Neural cell (in vitro differentiated cells): ENCODE measurements at regions not wholly inside any gene's neighbourhood (a gene's known extent, or its start where the extent isn't known, plus 50 kb on each side); places are given as distances from the start of the nearest gene placed in this dataset.

Experiments used
- H2AFZ ChIP-seq: fragments of 200-600, 300-800 bp; sonication (generic), shearing (Covaris generic); 2 replicates; pipeline ENCODE4 v1.6.0; 2014; ENCODE audit warnings: low read depth, mild to moderate bottlenecking, antibody characterized with exemption, low read length, moderate library complexity
- H3F3A ChIP-seq: fragments of 200-600 bp; shearing (Covaris generic); 2 replicates; pipeline ENCODE4 v1.6.1; 2016; ENCODE audit warnings: mild to moderate bottlenecking, moderate library complexity, mixed read lengths, antibody characterized with exemption, low read length; ENCODE audit not compliant: insufficient read depth, poor library complexity, severe bottlenecking
- H3K27ac ChIP-seq: fragments of 200-600, 300-800 bp; sonication (generic), shearing (Covaris generic); 2 replicates; pipeline ENCODE4 v1.5.1; 2014; ENCODE audit warnings: mild to moderate bottlenecking, low read length, moderate library complexity
- H3K27me3 ChIP-seq: fragments of 300-800, 200-600 bp; sonication (generic), shearing (Covaris generic); 2 replicates; pipeline ENCODE4 v1.6.0; 2014; ENCODE audit warnings: mild to moderate bottlenecking, low read depth, low read length, moderate library complexity; ENCODE audit not compliant: insufficient read depth
- H3K36me3 ChIP-seq: fragments of 300-800, 200-600 bp; sonication (generic), shearing (Covaris generic); 2 replicates; pipeline ENCODE4 v1.5.1; 2014; ENCODE audit warnings: mild to moderate bottlenecking, antibody characterized with exemption, low read length, moderate library complexity; ENCODE audit not compliant: insufficient read depth
- H3K4me2 ChIP-seq: fragments of 300-800, 200-600 bp; sonication (generic), shearing (Covaris generic); 2 replicates; pipeline ENCODE4 v1.6.0; 2014; ENCODE audit warnings: mild to moderate bottlenecking, low read length
- H3K4me3 ChIP-seq: fragments of 300-800, 200-600 bp; sonication (generic), shearing (Covaris generic); 2 replicates; pipeline ENCODE4 v1.5.1; 2014; ENCODE audit warnings: mild to moderate bottlenecking, low read length, moderate library complexity
- H3K79me2 ChIP-seq: fragments of 200-600 bp; shearing (Covaris generic); replicated peaks from 2 replicates; pipeline ENCODE4 v1.6.0; 2014; ENCODE audit warnings: mild to moderate bottlenecking, low read length, moderate library complexity; ENCODE audit not compliant: insufficient read depth
- H3K9ac ChIP-seq: fragments of 300-800, 200-600 bp; sonication (generic), shearing (Covaris generic); 2 replicates; pipeline ENCODE4 v1.6.1; 2016; ENCODE audit warnings: mild to moderate bottlenecking, low read length, mixed read lengths
- H3K9me2 ChIP-seq: fragments of 200-600 bp; shearing (Covaris generic); 2 replicates; pipeline ENCODE4 v1.6.1; 2016; ENCODE audit warnings: mild to moderate bottlenecking, low read length, mixed read lengths; ENCODE audit not compliant: insufficient read depth
- H3K9me3 ChIP-seq: fragments of 200-600, 300-800 bp; sonication (generic), shearing (Covaris generic); 2 replicates; pipeline ENCODE4 v1.6.1; 2016; ENCODE audit warnings: mild to moderate bottlenecking, mixed run types, low read length, moderate library complexity, mixed read lengths
- H4K20me1 ChIP-seq: fragments of 200-600 bp; shearing (Covaris generic); 2 replicates; pipeline ENCODE4 v1.6.1; 2016; ENCODE audit warnings: mild to moderate bottlenecking, mixed run types; ENCODE audit not compliant: insufficient read depth
- EP300 ChIP-seq: fragments of 450-650 bp; conservative IDR thresholded peaks from 2 replicates; pipeline ENCODE4 v1.6.1; 2014; ENCODE audit warnings: antibody characterized with exemption, mild to moderate bottlenecking, moderate library complexity; ENCODE audit not compliant: poor library complexity, severe bottlenecking
- EZH2 ChIP-seq: fragments of 200-600, 300-800 bp; shearing (Covaris generic), sonication (generic); IDR thresholded peaks from 2 replicates; pipeline ENCODE4 v1.6.1; 2014; ENCODE audit warnings: antibody characterized with exemption, low read length, borderline replicate concordance, mild to moderate bottlenecking; ENCODE audit not compliant: insufficient read depth, poor library complexity, severe bottlenecking
- MXI1 ChIP-seq: fragments of 450-650 bp; conservative IDR thresholded peaks from 2 replicates; pipeline ENCODE4 v1.6.1; 2014; ENCODE audit warnings: antibody characterized with exemption, mild to moderate bottlenecking; ENCODE audit not compliant: poor library complexity, severe bottlenecking
- POLR2AphosphoS5 ChIP-seq: IDR thresholded peaks from 2 replicates; pipeline ENCODE4 v1.6.1; 2012
- RAD21 ChIP-seq: fragments of 450-650 bp; conservative IDR thresholded peaks from 2 replicates; pipeline ENCODE4 v1.6.1; 2014; ENCODE audit warnings: antibody characterized with exemption, mild to moderate bottlenecking, moderate library complexity
- SMC3 ChIP-seq: fragments of 450-650 bp; conservative IDR thresholded peaks from 2 replicates; pipeline ENCODE4 v1.6.1; 2014; ENCODE audit warnings: antibody characterized with exemption, mild to moderate bottlenecking, moderate library complexity; ENCODE audit not compliant: poor library complexity
- TAF1 ChIP-seq: IDR thresholded peaks from 2 replicates; pipeline ENCODE4 v1.6.1; 2012; ENCODE audit warnings: low read depth
- TF ChIP-seq, protein P1 (sequence below): fragments of 450-650 bp; IDR thresholded peaks from 2 replicates; pipeline ENCODE4 v1.5.1; 2014; ENCODE audit warnings: antibody characterized with exemption, mild to moderate bottlenecking, moderate library complexity; ENCODE audit not compliant: poor library complexity, severe bottlenecking
- TF ChIP-seq, protein P2 (sequence below): IDR thresholded peaks from 2 replicates; pipeline ENCODE4 v1.6.1; 2012; ENCODE audit warnings: borderline replicate concordance

DNA sequence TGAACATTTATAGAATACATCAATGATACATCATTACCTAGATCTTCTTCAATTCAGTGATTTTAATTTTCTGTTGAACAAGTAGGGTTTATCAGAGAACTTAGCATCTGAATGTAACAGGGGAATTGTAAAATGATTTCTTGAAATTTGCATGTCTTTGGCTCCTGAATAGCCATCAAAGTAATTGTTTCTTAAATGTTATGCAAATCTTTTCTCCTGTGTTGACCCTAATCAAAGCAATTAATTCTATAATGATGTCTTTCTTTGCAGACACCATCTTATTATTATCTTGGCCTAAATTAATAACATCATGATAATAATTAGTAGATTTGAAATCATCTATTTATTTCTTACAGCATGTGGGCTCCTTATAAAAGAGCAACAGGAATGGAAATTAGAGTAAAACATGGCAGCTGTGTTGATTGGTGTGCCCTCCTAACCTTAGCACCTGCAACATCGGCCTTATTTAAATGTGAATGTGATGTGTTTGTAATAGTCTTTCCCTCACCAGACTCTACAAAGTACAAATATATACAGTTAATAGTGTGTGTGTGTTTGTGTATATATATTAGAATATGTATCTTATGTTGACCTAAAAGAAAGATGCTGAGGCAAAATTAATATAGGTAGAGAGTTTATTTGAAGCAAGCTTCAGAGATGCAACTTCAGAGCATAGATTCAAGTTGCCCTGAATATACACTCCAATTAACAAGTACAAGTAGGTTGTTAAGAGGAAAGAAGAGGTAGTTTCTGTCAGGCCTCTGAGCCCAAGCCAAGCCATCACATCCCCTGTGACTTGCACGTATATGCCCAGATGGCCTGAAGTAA, 328.0 kb upstream of the TECRL start:
- no peak overlapping the region for H3K27ac ChIP-seq

DNA sequence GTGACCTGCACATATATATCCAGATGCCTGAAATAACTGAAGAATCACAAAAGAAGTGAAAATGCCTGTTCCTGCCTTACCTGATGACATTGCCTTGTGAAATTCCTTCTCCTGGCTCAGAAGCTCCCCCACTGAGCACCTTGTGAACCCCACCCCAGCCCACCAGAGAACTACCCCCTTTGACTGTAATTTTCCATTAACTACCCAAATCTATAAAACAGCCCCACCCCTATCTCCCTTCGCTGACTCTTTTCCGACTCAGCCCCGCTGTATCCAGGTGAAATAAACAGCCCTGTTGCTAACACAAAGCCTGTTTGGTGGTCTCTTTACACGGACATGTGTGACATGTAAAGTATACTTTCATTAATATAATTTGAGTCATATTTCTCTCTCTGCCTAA, 320.3 kb upstream of the TECRL start:
- TF ChIP-seq, protein P1, sequence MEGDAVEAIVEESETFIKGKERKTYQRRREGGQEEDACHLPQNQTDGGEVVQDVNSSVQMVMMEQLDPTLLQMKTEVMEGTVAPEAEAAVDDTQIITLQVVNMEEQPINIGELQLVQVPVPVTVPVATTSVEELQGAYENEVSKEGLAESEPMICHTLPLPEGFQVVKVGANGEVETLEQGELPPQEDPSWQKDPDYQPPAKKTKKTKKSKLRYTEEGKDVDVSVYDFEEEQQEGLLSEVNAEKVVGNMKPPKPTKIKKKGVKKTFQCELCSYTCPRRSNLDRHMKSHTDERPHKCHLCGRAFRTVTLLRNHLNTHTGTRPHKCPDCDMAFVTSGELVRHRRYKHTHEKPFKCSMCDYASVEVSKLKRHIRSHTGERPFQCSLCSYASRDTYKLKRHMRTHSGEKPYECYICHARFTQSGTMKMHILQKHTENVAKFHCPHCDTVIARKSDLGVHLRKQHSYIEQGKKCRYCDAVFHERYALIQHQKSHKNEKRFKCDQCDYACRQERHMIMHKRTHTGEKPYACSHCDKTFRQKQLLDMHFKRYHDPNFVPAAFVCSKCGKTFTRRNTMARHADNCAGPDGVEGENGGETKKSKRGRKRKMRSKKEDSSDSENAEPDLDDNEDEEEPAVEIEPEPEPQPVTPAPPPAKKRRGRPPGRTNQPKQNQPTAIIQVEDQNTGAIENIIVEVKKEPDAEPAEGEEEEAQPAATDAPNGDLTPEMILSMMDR: no peak
- TF ChIP-seq SMC3 (no peak), RAD21 (no peak), MXI1 (no peak)
- Histone ChIP-seq H3K79me2 (no peaks in the 10 kb centered on the region), H4K20me1 (no peaks in the 10 kb centered on the region), H3K27me3 (no peaks in the 10 kb centered on the region), H3K36me3 (no peaks in the 10 kb centered on the region), H3K9me2 (no peaks in the 10 kb centered on the region), H3K4me3 (no peak overlapping the region), H3K9me3 (no peaks in the 10 kb centered on the region), H3K27ac (no peak overlapping the region), H3F3A (no peaks in the 10 kb centered on the region), H3K4me2 (no peak overlapping the region), H3K9ac (no peak overlapping the region), H2AFZ (no peak overlapping the region)

More for the DNA sequence above, 328.0 kb upstream of the TECRL start:
- TF ChIP-seq EZH2: no peak
- TF ChIP-seq, protein P2, sequence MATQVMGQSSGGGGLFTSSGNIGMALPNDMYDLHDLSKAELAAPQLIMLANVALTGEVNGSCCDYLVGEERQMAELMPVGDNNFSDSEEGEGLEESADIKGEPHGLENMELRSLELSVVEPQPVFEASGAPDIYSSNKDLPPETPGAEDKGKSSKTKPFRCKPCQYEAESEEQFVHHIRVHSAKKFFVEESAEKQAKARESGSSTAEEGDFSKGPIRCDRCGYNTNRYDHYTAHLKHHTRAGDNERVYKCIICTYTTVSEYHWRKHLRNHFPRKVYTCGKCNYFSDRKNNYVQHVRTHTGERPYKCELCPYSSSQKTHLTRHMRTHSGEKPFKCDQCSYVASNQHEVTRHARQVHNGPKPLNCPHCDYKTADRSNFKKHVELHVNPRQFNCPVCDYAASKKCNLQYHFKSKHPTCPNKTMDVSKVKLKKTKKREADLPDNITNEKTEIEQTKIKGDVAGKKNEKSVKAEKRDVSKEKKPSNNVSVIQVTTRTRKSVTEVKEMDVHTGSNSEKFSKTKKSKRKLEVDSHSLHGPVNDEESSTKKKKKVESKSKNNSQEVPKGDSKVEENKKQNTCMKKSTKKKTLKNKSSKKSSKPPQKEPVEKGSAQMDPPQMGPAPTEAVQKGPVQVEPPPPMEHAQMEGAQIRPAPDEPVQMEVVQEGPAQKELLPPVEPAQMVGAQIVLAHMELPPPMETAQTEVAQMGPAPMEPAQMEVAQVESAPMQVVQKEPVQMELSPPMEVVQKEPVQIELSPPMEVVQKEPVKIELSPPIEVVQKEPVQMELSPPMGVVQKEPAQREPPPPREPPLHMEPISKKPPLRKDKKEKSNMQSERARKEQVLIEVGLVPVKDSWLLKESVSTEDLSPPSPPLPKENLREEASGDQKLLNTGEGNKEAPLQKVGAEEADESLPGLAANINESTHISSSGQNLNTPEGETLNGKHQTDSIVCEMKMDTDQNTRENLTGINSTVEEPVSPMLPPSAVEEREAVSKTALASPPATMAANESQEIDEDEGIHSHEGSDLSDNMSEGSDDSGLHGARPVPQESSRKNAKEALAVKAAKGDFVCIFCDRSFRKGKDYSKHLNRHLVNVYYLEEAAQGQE: no peak
- no peak for TF ChIP-seq POLR2AphosphoS5
- H3K9ac ChIP-seq: no peak overlapping the region
- no peaks in the 10 kb centered on the region for H3K9me2 ChIP-seq
- H3F3A ChIP-seq: no peaks in the 10 kb centered on the region
- H3K27me3 ChIP-seq: no peaks in the 10 kb centered on the region
- H3K4me2 ChIP-seq: no peak overlapping the region
- H4K20me1 ChIP-seq: no peaks in the 10 kb centered on the region
- no peaks in the 10 kb centered on the region for H3K36me3 ChIP-seq
- H3K4me3 ChIP-seq: no peak overlapping the region
- no peak overlapping the region for H2AFZ ChIP-seq
- no peaks in the 10 kb centered on the region for H3K9me3 ChIP-seq
- H3K79me2 ChIP-seq: no peaks in the 10 kb centered on the region

DNA sequence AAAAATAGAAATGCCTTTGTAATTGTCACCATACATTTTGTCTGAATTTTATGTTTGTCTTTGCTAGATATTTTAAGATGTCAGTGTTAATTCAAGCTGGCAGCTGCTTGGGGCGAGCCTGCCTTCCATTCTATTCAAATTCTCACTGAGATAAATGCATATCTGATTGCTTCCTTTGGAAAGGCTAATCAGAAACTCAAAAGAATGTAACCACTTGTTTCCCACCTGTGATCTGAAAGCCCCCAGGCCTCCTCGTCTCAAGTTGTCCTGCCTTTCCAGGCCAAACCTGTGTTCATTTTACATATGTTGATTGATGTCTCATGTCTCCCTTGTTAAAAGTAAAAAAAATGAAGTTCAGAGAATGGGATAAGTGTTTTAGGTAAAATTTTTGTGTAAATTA, 318.7 kb upstream of the TECRL start:
- H3K9ac ChIP-seq: no peak overlapping the region
- no peak overlapping the region for H2AFZ ChIP-seq
- no peaks in the 10 kb centered on the region for H3K9me2 ChIP-seq
- H3K79me2 ChIP-seq: no peaks in the 10 kb centered on the region
- H3K27ac ChIP-seq: no peak overlapping the region
- no peak overlapping the region for H3K4me2 ChIP-seq
- no peaks in the 10 kb centered on the region for H4K20me1 ChIP-seq
- H3K4me3 ChIP-seq: no peak overlapping the region
- H3K27me3 ChIP-seq: no peaks in the 10 kb centered on the region
- TF ChIP-seq, protein P1: no peak
- TF ChIP-seq EP300 (no peak), EZH2 (no peak), SMC3 (no peak), RAD21 (no peak), MXI1 (no peak), POLR2AphosphoS5 (no peak), TAF1 (no peak)
- TF ChIP-seq, protein P2: no peak
- H3K36me3 ChIP-seq: no peaks in the 10 kb centered on the region
- no peaks in the 10 kb centered on the region for H3K9me3 ChIP-seq
- no peaks in the 10 kb centered on the region for H3F3A ChIP-seq
